Lower leg skin (tissue), 4 donors: ENCODE measurements at regions not wholly inside any gene's neighbourhood (a gene's known extent, or its start where the extent isn't known, plus 50 kb on each side); places are given as distances from the start of the nearest gene placed in this dataset.

ENCODE experiments used
- DNase-seq, 2 donors: peaks; one replicate each; pipeline ENCODE4 v3.0.0-alpha.2; 2019; ENCODE audit warnings: low spot score in 2 of 2
- H3K4me3 ChIP-seq: fragments of 200-600 bp; sonication (generic); 2 replicates; pipeline ENCODE4 v1.5.1; 2017; ENCODE audit warnings: mild to moderate bottlenecking, low read depth; ENCODE audit not compliant: poor library complexity, severe bottlenecking
- CTCF ChIP-seq, 3 donors: fragments of 450-650 bp; IDR thresholded peaks; one replicate each; pipeline ENCODE4 v1.5.1; 2016; ENCODE audit warnings: antibody characterized with exemption in 3 of 3, mild to moderate bottlenecking in 3 of 3, moderate library complexity in 2 of 3
- POLR2A ChIP-seq, 2 donors: fragments of 450-650 bp; IDR thresholded peaks; one replicate each; pipeline ENCODE4 v1.6.1; 2016 to 2017; ENCODE audit warnings: antibody characterized with exemption in 2 of 2, mild to moderate bottlenecking in 1 of 2, moderate library complexity in 1 of 2
- WGBS, 2 donors: methylation state at CpG; one replicate each; pipeline ENCODE4 v1.1.5; 2018; 5-methylcytosine and 5-hydroxymethylcytosine counted together
- intact Hi-C: fragments of 100-400 bp; cut with DNase I; formaldehyde crosslinking; loops from one replicate; pipeline ENCODE4 v1.15.0; 2023; ENCODE audit warnings: low total_unique reads

DNA sequence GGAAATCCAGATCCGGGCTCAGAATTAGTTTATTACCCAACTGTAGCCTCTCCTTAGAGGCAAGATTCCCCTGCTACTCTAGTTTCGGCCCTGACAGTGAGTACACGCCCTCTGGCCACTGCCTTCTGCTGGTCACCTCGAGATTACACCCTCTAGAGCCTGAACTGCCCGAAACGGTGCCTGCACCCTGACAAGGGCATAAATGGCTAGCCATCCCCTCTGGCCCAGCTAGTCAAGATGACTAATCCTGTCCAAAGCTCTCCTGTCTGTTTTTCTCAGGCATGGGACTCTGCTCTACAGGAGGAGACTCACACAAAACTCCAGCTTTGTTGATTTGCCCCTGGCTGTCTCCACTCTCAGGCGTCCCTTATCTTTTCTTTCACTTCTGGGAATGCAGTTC lies 150.5 kb upstream of the UBE2E2 start:
- no peak for DNase-seq
- TF ChIP-seq POLR2A (IDR thresholded peaks at IDR 0.05), result no peak
- TF ChIP-seq CTCF (IDR thresholded peaks at IDR 0.05), result no peak
- H3K4me3 ChIP-seq, result no peak overlapping the region
- WGBS, 2 donors, result 80 to 83% methylated on average over 7 of the region's 7 CpGs
- intact Hi-C loops, result no loop called here

DNA sequence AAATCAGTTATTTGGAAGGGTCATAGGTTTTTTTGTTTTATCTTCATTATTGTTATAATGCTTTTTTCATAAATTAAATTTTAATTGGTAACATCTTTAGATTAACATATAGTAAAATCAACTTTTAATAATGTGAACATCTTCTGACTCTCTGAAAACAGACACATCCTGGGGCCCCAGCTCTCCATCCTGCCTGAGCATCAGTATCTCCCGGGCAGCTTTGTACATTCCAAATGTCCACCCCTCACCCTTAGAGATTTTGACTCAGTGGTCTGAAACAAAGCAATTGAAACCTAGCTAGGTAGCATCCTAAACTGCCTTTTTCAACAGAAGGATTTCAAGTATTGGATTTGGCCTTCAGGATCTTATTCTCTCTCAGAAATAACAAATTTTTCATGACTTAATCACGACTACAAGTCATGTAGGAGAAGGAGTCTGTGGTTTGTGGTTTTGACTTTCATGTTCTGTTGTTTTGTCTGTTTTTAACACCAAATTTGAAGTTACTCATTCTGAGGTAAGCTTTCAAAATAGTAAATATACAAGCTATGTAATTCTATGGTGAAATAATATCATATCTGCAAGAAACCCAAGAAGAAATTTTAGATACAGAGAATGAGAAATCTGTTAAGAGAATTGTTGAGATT lies 147.3 kb upstream of the UBE2E2 start:
- intact Hi-C loops, result no loop called here
- 72 to 74% methylated on average over 2 of the region's 2 CpGs for WGBS, 2 donors
- no peak for TF ChIP-seq POLR2A (IDR thresholded peaks at IDR 0.05)
- no peak for TF ChIP-seq CTCF (IDR thresholded peaks at IDR 0.05)
- no peak for DNase-seq
- no peak overlapping the region for H3K4me3 ChIP-seq

GRCh38 chr3:23062582-23062981 lies 140.5 kb upstream of the UBE2E2 start:
- no peak overlapping the region for H3K4me3 ChIP-seq
- DNase-seq, result no peak
- intact Hi-C loops, result no loop called here
- no peak for TF ChIP-seq CTCF (IDR thresholded peaks at IDR 0.05)
- TF ChIP-seq POLR2A (IDR thresholded peaks at IDR 0.05), result no peak
- WGBS, 2 donors, result 89 to 100% methylated on average over 1 of the region's 1 CpG

- TF ChIP-seq CTCF (IDR thresholded peaks at IDR 0.05), result no peak
- TF ChIP-seq POLR2A (IDR thresholded peaks at IDR 0.05), result no peak
- intact Hi-C loops, result no loop called here
- WGBS, 2 donors, result 95 to 100% methylated on average over 1 of the region's 1 CpG
These were observed 140.1 kb upstream of the UBE2E2 start for GRCh38 chr3:23062982-23063381.

GRCh38 chr3:23067116-23067515 lies 136.0 kb upstream of the UBE2E2 start:
- no peak for DNase-seq
- H3K4me3 ChIP-seq, result no peak overlapping the region
- TF ChIP-seq POLR2A (IDR thresholded peaks at IDR 0.05), result no peak
- TF ChIP-seq CTCF (IDR thresholded peaks at IDR 0.05), result no peak
- intact Hi-C loops, result no loop called here

More at GRCh38 chr3:23062982-23063381, 140.1 kb upstream of the UBE2E2 start:
- H3K4me3 ChIP-seq, result no peak overlapping the region
- DNase-seq, result no peak
